Activated naive CD4-positive, alpha-beta T cell treated with anti-CD3 and anti-CD28 coated beads, Interleukin-2, amount 10 ng/mL, durations not matched to agents 7 days and 5 days (primary cell): ENCODE measurements at regions not wholly inside any gene's neighbourhood (a gene's known extent, or its start where the extent isn't known, plus 50 kb on each side); places are given as distances from the start of the nearest gene placed in this dataset.
"Not testable (repeated sequence)": the region's sequence is repeated elsewhere in the genome, so short reads cannot be mapped to it uniquely, and the experiment has no call there.

Source experiments
- CTCF ChIA-PET: fragments of 350-600 bp; sonication (Branson Sonifier 250); formaldehyde crosslinking; loops from one replicate; lab custom pipeline; 2021; ENCODE audit warnings: antibody characterized with exemption; lab: Charles Lee
- DNase-seq: peaks from one replicate; pipeline ENCODE4 v3.0.0-alpha.2; 2020
- H3K27ac Mint-ChIP-seq: one replicate; pipeline ENCODE4 v1.8.0; 2021; ENCODE audit warnings: mild to moderate bottlenecking, moderate library complexity, mixed read lengths
- H3K27me3 Mint-ChIP-seq: one replicate; pipeline ENCODE4 v1.8.0; 2021; ENCODE audit warnings: mild to moderate bottlenecking, mixed read lengths
- H3K36me3 Mint-ChIP-seq: one replicate; pipeline ENCODE4 v1.8.0; 2021; ENCODE audit warnings: mixed read lengths
- H3K4me1 Mint-ChIP-seq: one replicate; pipeline ENCODE4 v1.8.0; 2021; ENCODE audit warnings: mixed read lengths
- H3K4me3 Mint-ChIP-seq: one replicate; pipeline ENCODE4 v1.8.0; 2021; ENCODE audit warnings: mild to moderate bottlenecking, moderate library complexity, mixed read lengths
- H3K9me3 Mint-ChIP-seq: one replicate; pipeline ENCODE4 v1.8.0; 2021; ENCODE audit warnings: mixed read lengths

- Mint-ChIP-seq H3K4me1 (no peaks in the 10 kb centered on the region), H3K4me3 (no peak overlapping the region), H3K36me3 (no peaks in the 10 kb centered on the region), H3K9me3 (no peaks in the 10 kb centered on the region), H3K27me3 (no peaks in the 10 kb centered on the region), H3K27ac (no peak overlapping the region)
- CTCF ChIA-PET = no interaction called here
- no peak for DNase-seq
These were observed 1299.2 kb upstream of the ATXN8OS start for GRCh38 chr13:68808456-68808855.

GRCh38 chr13:68806125-68806524, 1301.5 kb upstream of the ATXN8OS start:
- H3K9me3 Mint-ChIP-seq = no peaks in the 10 kb centered on the region
- DNase-seq = no peak
- CTCF ChIA-PET = no interaction called here
- H3K4me3 Mint-ChIP-seq = no peak overlapping the region
- H3K27ac Mint-ChIP-seq = no peak overlapping the region
- H3K4me1 Mint-ChIP-seq = no peaks in the 10 kb centered on the region
- H3K36me3 Mint-ChIP-seq = no peaks in the 10 kb centered on the region
- no peaks in the 10 kb centered on the region for H3K27me3 Mint-ChIP-seq

GRCh38 chr13:68784275-68784674, 1323.4 kb upstream of the ATXN8OS start:
- CTCF ChIA-PET = no interaction called here
- H3K4me1 Mint-ChIP-seq = no peaks in the 10 kb centered on the region

GRCh38 chr13:68759617-68760016, 1348.0 kb upstream of the ATXN8OS start:
- Mint-ChIP-seq H3K36me3 (no peaks in the 10 kb centered on the region), H3K9me3 (no peaks in the 10 kb centered on the region), H3K27me3 (no peaks in the 10 kb centered on the region), H3K4me3 (no peak overlapping the region), H3K4me1 (no peaks in the 10 kb centered on the region), H3K27ac (no peak overlapping the region)
- CTCF ChIA-PET = no interaction called here
- no peak for DNase-seq

More at GRCh38 chr13:68784275-68784674, 1323.4 kb upstream of the ATXN8OS start:
- Mint-ChIP-seq H3K27me3 (no peaks in the 10 kb centered on the region), H3K4me3 (no peak overlapping the region), H3K9me3 (peaks cover 14% of the 10 kb centered on the region), H3K27ac (no peak overlapping the region), H3K36me3 (no peaks in the 10 kb centered on the region)
- no peak for DNase-seq

- Mint-ChIP-seq H3K4me3 (no peak overlapping the region), H3K27me3 (no peaks in the 10 kb centered on the region), H3K9me3 (peaks cover 7% of the 10 kb centered on the region), H3K27ac (no peak overlapping the region), H3K36me3 (no peaks in the 10 kb centered on the region), H3K4me1 (no peaks in the 10 kb centered on the region)
- no peak for DNase-seq
- CTCF ChIA-PET = no interaction called here
These were observed 1357.8 kb upstream of the ATXN8OS start for GRCh38 chr13:68749796-68750195.

GRCh38 chr13:68748038-68748437, 1359.6 kb upstream of the ATXN8OS start:
- H3K27ac Mint-ChIP-seq = no peak overlapping the region
- H3K4me3 Mint-ChIP-seq = no peak overlapping the region
- no peak for DNase-seq
- no peaks in the 10 kb centered on the region for H3K36me3 Mint-ChIP-seq
- H3K27me3 Mint-ChIP-seq = no peaks in the 10 kb centered on the region
- peaks cover 5% of the 10 kb centered on the region for H3K9me3 Mint-ChIP-seq
- CTCF ChIA-PET = no interaction called here
- no peaks in the 10 kb centered on the region for H3K4me1 Mint-ChIP-seq

GRCh38 chr13:68745502-68745901, 1362.1 kb upstream of the ATXN8OS start:
- CTCF ChIA-PET = no interaction called here
- H3K27ac Mint-ChIP-seq = no peak overlapping the region
- no peaks in the 10 kb centered on the region for H3K27me3 Mint-ChIP-seq
- no peaks in the 10 kb centered on the region for H3K4me1 Mint-ChIP-seq
- no peak overlapping the region for H3K4me3 Mint-ChIP-seq
- peaks cover 5% of the 10 kb centered on the region for H3K9me3 Mint-ChIP-seq
- H3K36me3 Mint-ChIP-seq = no peaks in the 10 kb centered on the region
- no peak for DNase-seq

GRCh38 chr13:68736961-68737360, 1370.7 kb upstream of the ATXN8OS start:
- H3K36me3 Mint-ChIP-seq = no peaks in the 10 kb centered on the region
- CTCF ChIA-PET = no interaction called here
- DNase-seq = no peak
- H3K27ac Mint-ChIP-seq = no peak overlapping the region
- no peak overlapping the region for H3K4me3 Mint-ChIP-seq
- no peaks in the 10 kb centered on the region for H3K27me3 Mint-ChIP-seq
- no peaks in the 10 kb centered on the region for H3K4me1 Mint-ChIP-seq
- H3K9me3 Mint-ChIP-seq = peaks cover 1% of the 10 kb centered on the region

GRCh38 chr13:68727798-68728197, 1379.8 kb upstream of the ATXN8OS start:
- no peaks in the 10 kb centered on the region for H3K27me3 Mint-ChIP-seq
- no peak overlapping the region for H3K27ac Mint-ChIP-seq
- no peak overlapping the region for H3K4me3 Mint-ChIP-seq
- DNase-seq = no peak
- CTCF ChIA-PET = no interaction called here
- no peaks in the 10 kb centered on the region for H3K4me1 Mint-ChIP-seq
- H3K36me3 Mint-ChIP-seq = no peaks in the 10 kb centered on the region
- peaks cover 5% of the 10 kb centered on the region for H3K9me3 Mint-ChIP-seq

- Mint-ChIP-seq H3K36me3 (no peaks in the 10 kb centered on the region), H3K27me3 (no peaks in the 10 kb centered on the region), H3K9me3 (peaks cover 5% of the 10 kb centered on the region)
These were observed 1380.5 kb upstream of the ATXN8OS start for GRCh38 chr13:68727165-68727564.

GRCh38 chr13:68719815-68720214, 1387.8 kb upstream of the ATXN8OS start:
- H3K36me3 Mint-ChIP-seq = no peaks in the 10 kb centered on the region
- H3K4me1 Mint-ChIP-seq = no peaks in the 10 kb centered on the region
- DNase-seq = no peak
- CTCF ChIA-PET = no interaction called here
- no peak overlapping the region for H3K27ac Mint-ChIP-seq
- no peaks in the 10 kb centered on the region for H3K27me3 Mint-ChIP-seq
- H3K4me3 Mint-ChIP-seq = no peak overlapping the region
- H3K9me3 Mint-ChIP-seq = peaks cover 2% of the 10 kb centered on the region

More at GRCh38 chr13:68727165-68727564, 1380.5 kb upstream of the ATXN8OS start:
- CTCF ChIA-PET = no interaction called here
- Mint-ChIP-seq H3K4me3 (no peak overlapping the region), H3K27ac (no peak overlapping the region), H3K4me1 (no peaks in the 10 kb centered on the region)
- no peak for DNase-seq

- Mint-ChIP-seq H3K9me3 (peaks cover 10% of the 10 kb centered on the region), H3K27ac (no peak overlapping the region), H3K4me3 (no peak overlapping the region), H3K27me3 (no peaks in the 10 kb centered on the region), H3K4me1 (no peaks in the 10 kb centered on the region), H3K36me3 (no peaks in the 10 kb centered on the region)
- CTCF ChIA-PET = no interaction called here
- DNase-seq = no peak
These were observed 1392.0 kb upstream of the ATXN8OS start for GRCh38 chr13:68715651-68716050.

- CTCF ChIA-PET = no interaction called here
- Mint-ChIP-seq H3K9me3 (peaks cover 8% of the 10 kb centered on the region), H3K4me1 (no peaks in the 10 kb centered on the region), H3K27ac (no peak overlapping the region), H3K27me3 (no peaks in the 10 kb centered on the region), H3K36me3 (no peaks in the 10 kb centered on the region), H3K4me3 (no peak overlapping the region)
- DNase-seq = no peak
These were observed 1393.3 kb upstream of the ATXN8OS start for GRCh38 chr13:68714292-68714691.

GRCh38 chr13:68713394-68713793, 1394.2 kb upstream of the ATXN8OS start:
- Mint-ChIP-seq H3K27me3 (no peaks in the 10 kb centered on the region), H3K27ac (no peak overlapping the region), H3K4me3 (no peak overlapping the region)

GRCh38 chr13:68708336-68708908, 1399.2 kb upstream of the ATXN8OS start:
- Mint-ChIP-seq H3K4me3 (no peak overlapping the region), H3K4me1 (no peaks in the 10 kb centered on the region), H3K36me3 (no peaks in the 10 kb centered on the region), H3K9me3 (peaks cover 14% of the 10 kb centered on the region), H3K27ac (no peak overlapping the region), H3K27me3 (no peaks in the 10 kb centered on the region)
- no peak for DNase-seq
- CTCF ChIA-PET = no interaction called here

More at GRCh38 chr13:68713394-68713793, 1394.2 kb upstream of the ATXN8OS start:
- Mint-ChIP-seq H3K36me3 (no peaks in the 10 kb centered on the region), H3K4me1 (no peaks in the 10 kb centered on the region), H3K9me3 (peaks cover 8% of the 10 kb centered on the region)
- DNase-seq = no peak
- CTCF ChIA-PET = no interaction called here

- H3K27me3 Mint-ChIP-seq, H3K27ac Mint-ChIP-seq, H3K4me3 Mint-ChIP-seq, H3K4me1 Mint-ChIP-seq, DNase-seq, H3K36me3 Mint-ChIP-seq, CTCF ChIA-PET: not testable (repeated sequence)
- H3K9me3 Mint-ChIP-seq = peaks cover 10% of the 10 kb centered on the region
These were observed 1401.6 kb upstream of the ATXN8OS start for GRCh38 chr13:68706044-68706443.
